Skin epidermis (tissue), 12 donors: ENCODE measurements at regions not wholly inside any gene's neighbourhood (a gene's known extent, or its start where the extent isn't known, plus 50 kb on each side); places are given as distances from the start of the nearest gene placed in this dataset.

Experiments used
- H3K27ac ChIP-seq, 21 experiments: fragments of 200-600 bp; sonication (generic) in 11 of 21; one replicate each; pipeline ENCODE4 v1.5.0; 2020; ENCODE audit warnings: mild to moderate bottlenecking in 3 of 21, inconsistent platforms in 2 of 21, moderate library complexity in 2 of 21
- H3K4me3 ChIP-seq, 7 experiments: fragments of 200-600 bp; sonication (generic) in 2 of 7; one replicate each; pipeline ENCODE4 v1.5.0; 2020; ENCODE audit warnings: inconsistent platforms in 2 of 7, mild to moderate bottlenecking in 2 of 7, moderate library complexity in 1 of 7

- Histone ChIP-seq H3K27ac (no peak overlapping the region), H3K4me3 (no peak overlapping the region)
Measured at GRCh38 chr12:82176026-82176425, 182.2 kb downstream of the CCDC59 start.

GRCh38 chr12:82174936-82175335, 183.3 kb downstream of the CCDC59 start:
- H3K4me3 ChIP-seq = no peak overlapping the region
- no peak overlapping the region for H3K27ac ChIP-seq

GRCh38 chr12:82174383-82174782, 183.8 kb downstream of the CCDC59 start:
- H3K27ac ChIP-seq = no peak overlapping the region
- H3K4me3 ChIP-seq = no peak overlapping the region

GRCh38 chr12:82149045-82149444, 209.1 kb downstream of the CCDC59 start:
- H3K4me3 ChIP-seq = no peak overlapping the region

GRCh38 chr12:82146740-82147139, 211.4 kb downstream of the CCDC59 start:
- Histone ChIP-seq H3K27ac (no peak overlapping the region), H3K4me3 (no peak overlapping the region)

More at GRCh38 chr12:82149045-82149444, 209.1 kb downstream of the CCDC59 start:
- no peak overlapping the region for H3K27ac ChIP-seq

GRCh38 chr12:82144505-82144904, 213.7 kb downstream of the CCDC59 start:
- Histone ChIP-seq H3K27ac (no peak overlapping the region), H3K4me3 (no peak overlapping the region)

GRCh38 chr12:82132390-82132789, 225.8 kb downstream of the CCDC59 start:
- Histone ChIP-seq H3K27ac (no peak overlapping the region), H3K4me3 (no peak overlapping the region)

DNA sequence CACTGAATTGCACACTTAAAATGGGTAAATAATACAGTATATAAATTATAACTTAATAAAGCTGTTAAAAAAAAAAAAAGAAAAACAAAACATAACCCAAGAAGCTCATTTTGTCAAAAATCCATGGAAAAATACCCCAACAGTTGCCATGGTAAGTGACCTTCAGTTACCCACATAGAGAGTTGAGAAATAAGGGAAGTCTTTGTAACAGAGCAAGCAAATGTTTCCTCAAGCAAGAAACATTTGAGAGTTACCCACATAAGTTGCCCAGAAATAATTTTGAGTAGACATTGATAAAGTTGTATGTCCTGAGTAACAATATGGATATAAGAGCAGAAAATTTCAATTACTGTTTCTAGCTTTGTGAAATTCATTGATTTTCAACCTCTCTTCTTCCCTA, 227.4 kb downstream of the CCDC59 start:
- Histone ChIP-seq H3K4me3 (no peak overlapping the region), H3K27ac (no peak overlapping the region)

GRCh38 chr12:82124711-82125380, 233.3 kb downstream of the CCDC59 start:
- Histone ChIP-seq H3K27ac (peak overlapping the region in 7 of 21 experiments; percentile 3 to 71 (median 49)), H3K4me3 (no peak overlapping the region)

GRCh38 chr12:82121545-82121944, 236.6 kb downstream of the CCDC59 start:
- H3K27ac ChIP-seq = no peak overlapping the region
- no peak overlapping the region for H3K4me3 ChIP-seq

DNA sequence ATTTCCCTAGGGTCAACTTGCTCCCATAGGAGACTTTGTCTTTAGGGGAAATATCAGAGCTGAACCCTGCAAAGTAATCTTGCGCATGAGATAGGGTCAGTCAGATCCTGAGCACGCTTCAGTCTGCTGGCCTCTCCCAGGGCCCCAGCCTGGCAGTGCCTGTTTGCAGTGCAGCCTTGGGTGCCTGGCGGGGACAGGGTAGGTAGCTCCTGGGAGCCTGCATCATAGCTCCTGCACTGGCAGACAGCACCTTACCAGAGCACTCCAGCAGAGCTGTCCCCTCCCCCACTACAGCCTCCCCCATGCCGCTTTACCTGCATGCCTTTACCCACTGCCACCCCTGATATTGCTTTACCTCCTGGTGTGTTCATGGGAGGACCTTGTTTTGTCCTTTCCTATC, 237.3 kb downstream of the CCDC59 start:
- no peak overlapping the region for H3K4me3 ChIP-seq
- H3K27ac ChIP-seq = no peak overlapping the region

DNA sequence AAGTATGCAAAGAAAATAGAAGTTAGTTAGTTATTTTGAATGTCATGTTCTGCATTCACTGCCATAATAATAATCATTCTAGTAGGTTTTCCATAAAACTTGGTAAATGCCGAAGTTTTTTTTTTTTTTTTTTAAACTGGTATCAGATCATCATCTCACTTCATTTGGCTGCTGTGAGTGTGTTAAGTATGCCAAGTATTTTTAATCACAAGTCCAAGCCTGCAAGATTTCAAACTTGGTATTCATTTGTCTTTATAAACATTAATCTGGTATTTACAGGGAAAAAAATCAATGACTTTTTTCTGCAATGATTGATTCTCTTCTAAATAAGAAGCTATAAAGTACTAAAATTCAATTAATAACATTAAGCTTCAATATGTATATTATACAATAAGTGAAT, 248.9 kb downstream of the CCDC59 start:
- H3K4me3 ChIP-seq = no peak overlapping the region

GRCh38 chr12:82108615-82109014, 249.6 kb downstream of the CCDC59 start:
- no peak overlapping the region for H3K4me3 ChIP-seq

More for the DNA sequence above, 248.9 kb downstream of the CCDC59 start:
- no peak overlapping the region for H3K27ac ChIP-seq

GRCh38 chr12:82099216-82099615, 259.0 kb downstream of the CCDC59 start:
- no peak overlapping the region for H3K4me3 ChIP-seq
- H3K27ac ChIP-seq = no peak overlapping the region

More at GRCh38 chr12:82108615-82109014, 249.6 kb downstream of the CCDC59 start:
- H3K27ac ChIP-seq = no peak overlapping the region

DNA sequence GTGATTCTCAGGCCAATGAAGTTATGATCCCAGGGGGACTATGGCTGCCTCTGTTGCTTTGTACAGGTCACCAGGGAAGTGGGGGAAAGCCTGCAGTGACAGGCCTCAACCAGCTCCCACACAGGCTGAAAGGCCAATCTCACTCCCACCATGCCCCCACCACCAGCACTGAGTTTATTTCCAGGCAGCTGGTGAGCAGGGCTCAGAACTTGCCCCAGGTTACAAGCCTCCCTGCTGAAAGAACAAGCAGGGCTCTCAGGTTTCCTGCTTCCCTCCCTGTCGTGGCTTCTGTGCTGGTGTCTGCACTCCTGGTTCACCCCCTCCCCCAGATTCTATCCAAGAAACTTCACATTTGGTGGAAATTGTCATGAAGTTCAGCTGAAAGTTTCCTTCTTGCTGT, 260.3 kb downstream of the CCDC59 start:
- Histone ChIP-seq H3K27ac (no peak overlapping the region), H3K4me3 (no peak overlapping the region)

GRCh38 chr12:82097438-82097837, 260.7 kb downstream of the CCDC59 start:
- Histone ChIP-seq H3K27ac (no peak overlapping the region), H3K4me3 (no peak overlapping the region)

GRCh38 chr12:82090165-82090564, 268.0 kb downstream of the CCDC59 start:
- Histone ChIP-seq H3K4me3 (no peak overlapping the region), H3K27ac (no peak overlapping the region)

DNA sequence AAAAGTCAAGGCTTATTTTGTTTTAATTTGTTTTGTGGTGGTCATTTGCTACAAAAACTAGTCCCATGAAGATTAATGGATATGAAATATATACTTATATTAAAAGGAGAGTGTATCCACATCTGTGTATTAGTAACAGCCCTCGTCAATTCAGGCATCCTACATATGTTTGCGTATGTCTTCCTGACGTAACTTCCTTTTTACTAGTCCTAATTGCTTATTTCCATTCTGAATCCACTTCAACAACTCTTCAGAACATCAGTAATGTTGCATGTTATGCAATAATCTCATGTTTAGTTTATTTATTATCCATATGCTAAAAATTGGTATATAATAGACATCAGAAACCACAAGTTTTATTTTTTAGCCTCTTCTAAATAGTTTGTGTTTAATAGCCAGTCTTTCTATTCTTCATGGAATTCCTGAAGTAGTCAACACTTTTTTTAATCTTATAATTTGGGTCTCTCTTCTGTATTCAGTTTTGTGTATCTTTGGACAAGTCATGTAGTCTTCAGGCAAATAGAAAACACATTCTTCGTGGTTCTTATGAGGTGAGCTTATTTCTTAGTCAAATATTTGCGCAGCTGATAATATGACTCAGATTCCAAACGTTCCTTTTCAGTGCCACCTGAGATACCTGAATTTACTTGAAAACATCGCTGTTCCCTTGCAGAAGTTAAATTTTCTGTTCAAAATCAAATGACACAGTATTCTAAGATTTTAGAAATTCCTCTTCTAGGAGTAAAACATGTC, 268.6 kb downstream of the CCDC59 start:
- Histone ChIP-seq H3K4me3 (no peak overlapping the region), H3K27ac (no peak overlapping the region)

DNA sequence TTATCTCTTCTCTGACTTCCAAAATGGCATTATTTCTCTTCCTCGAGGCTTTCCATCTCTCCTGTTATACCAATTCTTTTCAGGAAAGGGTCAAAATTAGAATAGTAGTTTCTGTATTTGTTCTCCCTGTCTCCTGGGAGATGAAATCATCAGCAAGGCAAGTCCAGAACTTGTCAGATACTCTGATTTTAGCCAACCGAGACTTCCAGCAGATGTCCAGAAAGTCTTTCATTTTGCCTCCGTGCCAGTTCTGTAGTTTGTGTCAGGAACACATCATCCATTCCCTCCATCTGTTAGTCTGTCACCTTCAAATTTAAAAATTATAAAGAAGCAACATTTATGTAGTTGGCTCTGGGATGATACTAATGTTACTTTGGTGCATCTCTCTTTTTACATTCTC, 275.7 kb downstream of the CCDC59 start:
- no peak overlapping the region for H3K4me3 ChIP-seq
- no peak overlapping the region for H3K27ac ChIP-seq

- H3K4me3 ChIP-seq = no peak overlapping the region
- H3K27ac ChIP-seq = no peak overlapping the region
Measured at GRCh38 chr12:82069931-82070514, 288.2 kb downstream of the CCDC59 start.

DNA sequence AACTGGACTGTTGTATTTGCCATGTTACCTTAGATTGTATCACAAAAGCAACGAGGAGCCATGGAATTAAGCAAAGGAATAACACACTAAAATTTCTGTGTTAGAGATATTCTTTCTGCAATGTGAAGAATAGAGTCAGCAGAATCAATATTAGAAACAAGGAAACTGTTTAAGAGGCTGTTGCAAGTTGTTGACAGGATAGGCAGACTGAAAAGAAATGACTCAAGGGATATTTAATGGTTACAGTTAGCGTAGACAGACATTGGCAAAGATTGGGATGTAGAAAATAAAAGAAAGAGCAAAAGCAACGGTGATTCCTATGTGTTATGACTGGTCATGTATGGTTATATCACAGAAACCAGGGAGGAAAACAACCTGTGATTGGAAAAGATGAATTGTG, 299.0 kb upstream of the PPFIA2 start:
- H3K4me3 ChIP-seq = no peak overlapping the region
- H3K27ac ChIP-seq = no peak overlapping the region
